Muscle layer of colon (tissue), 2 donors: ENCODE measurements at regions not wholly inside any gene's neighbourhood (a gene's known extent, or its start where the extent isn't known, plus 50 kb on each side); places are given as distances from the start of the nearest gene placed in this dataset.

ENCODE experiments used
- H3K27ac ChIP-seq: one replicate; pipeline ENCODE4 v1.7.0; 2013; ENCODE audit warnings: low read depth, mild to moderate bottlenecking, low read length, moderate library complexity
- H3K27me3 ChIP-seq, 2 donors: one replicate each; pipeline ENCODE4 v1.7.0; 2013; ENCODE audit warnings: low read length in 2 of 2, mild to moderate bottlenecking in 2 of 2; ENCODE audit not compliant: insufficient read depth in 2 of 2, control insufficient read depth in 1 of 2
- H3K36me3 ChIP-seq: one replicate; pipeline ENCODE4 v1.7.0; 2013; ENCODE audit warnings: mild to moderate bottlenecking, low read length; ENCODE audit not compliant: insufficient read depth
- H3K4me1 ChIP-seq: one replicate; pipeline ENCODE4 v1.7.0; 2013; ENCODE audit warnings: mild to moderate bottlenecking, low read length; ENCODE audit not compliant: insufficient read depth
- H3K4me3 ChIP-seq, 2 donors: one replicate each; pipeline ENCODE4 v1.7.0; 2013; ENCODE audit warnings: low read length in 2 of 2, low read depth in 1 of 2, mild to moderate bottlenecking in 1 of 2, moderate library complexity in 1 of 2
- H3K9ac ChIP-seq: one replicate; pipeline ENCODE4 v1.7.0; 2013; ENCODE audit warnings: low read length
- H3K9me3 ChIP-seq: one replicate; pipeline ENCODE4 v1.7.0; 2013; ENCODE audit warnings: mild to moderate bottlenecking, low read length
- donor health status: abdominal sarcoma.
- donor health status: Adenocarcinoma of cecum.

DNA sequence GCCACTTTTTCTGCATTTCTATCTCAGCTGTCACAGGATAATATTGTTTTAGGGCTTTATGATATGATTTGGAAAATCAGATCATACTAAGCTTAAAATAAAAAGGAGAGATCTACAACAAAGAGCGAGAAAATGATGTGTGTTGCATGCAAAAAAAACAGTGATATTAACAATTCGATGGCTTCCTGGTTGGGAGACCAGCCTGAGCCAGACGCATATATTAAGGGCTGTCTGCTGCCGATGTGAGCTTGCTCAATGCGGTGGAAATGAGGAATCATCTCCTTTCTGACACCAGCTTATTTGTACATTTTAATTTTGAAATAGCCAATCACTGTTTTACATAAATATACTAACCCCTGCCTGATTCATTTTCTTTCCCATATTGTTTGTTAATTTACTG lies 862.6 kb downstream of the USP25 start:
- no peaks in the 10 kb centered on the region for H3K27me3 ChIP-seq
- H3K4me1 ChIP-seq, result peaks cover under 1% of the 10 kb centered on the region
- H3K4me3 ChIP-seq, result no peak overlapping the region
- no peaks in the 10 kb centered on the region for H3K36me3 ChIP-seq
- no peak overlapping the region for H3K27ac ChIP-seq
- no peaks in the 10 kb centered on the region for H3K9me3 ChIP-seq
- H3K9ac ChIP-seq, result no peak overlapping the region

DNA sequence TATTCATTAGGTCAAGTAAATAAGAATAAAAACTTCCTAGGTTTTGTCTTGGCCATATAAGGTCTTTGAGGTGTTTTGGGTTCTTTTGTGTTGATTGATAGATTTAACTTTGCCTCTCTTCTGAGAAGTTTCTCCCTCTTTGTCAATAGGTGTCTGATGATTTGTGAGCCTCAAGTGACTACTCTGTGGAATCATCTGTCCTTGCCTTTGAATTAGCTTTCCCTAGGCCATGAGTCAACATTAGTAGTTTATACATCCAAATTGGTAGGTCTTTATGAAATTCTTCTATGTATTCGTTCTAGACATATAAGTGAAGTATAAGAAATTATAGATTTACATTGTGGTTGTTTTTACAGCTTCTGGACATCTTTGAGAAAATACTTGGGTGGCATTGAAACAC lies 864.4 kb downstream of the USP25 start:
- no peak overlapping the region for H3K27ac ChIP-seq
- no peak overlapping the region for H3K4me3 ChIP-seq
- no peaks in the 10 kb centered on the region for H3K27me3 ChIP-seq
- H3K4me1 ChIP-seq, result no peaks in the 10 kb centered on the region
- no peaks in the 10 kb centered on the region for H3K9me3 ChIP-seq
- no peak overlapping the region for H3K9ac ChIP-seq
- no peaks in the 10 kb centered on the region for H3K36me3 ChIP-seq

DNA sequence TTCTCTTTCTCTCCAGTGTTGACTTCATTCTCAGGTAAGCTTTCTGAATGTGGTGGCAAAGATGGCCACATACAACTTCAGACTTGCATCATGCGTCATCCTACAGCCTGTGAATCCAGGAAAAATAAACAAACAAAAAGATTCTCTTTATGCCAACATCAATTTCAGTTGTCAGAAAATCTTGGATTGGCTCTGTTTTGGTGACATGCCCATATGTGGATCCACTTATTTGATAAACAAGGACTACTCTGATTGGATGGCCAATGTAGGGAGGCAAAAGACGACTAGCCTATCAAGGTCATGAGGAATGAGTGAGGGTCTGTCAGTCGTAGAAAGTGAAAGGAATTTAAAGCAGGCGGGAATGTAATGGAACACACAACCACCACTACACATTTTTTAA lies 866.6 kb downstream of the USP25 start:
- Histone ChIP-seq H3K36me3 (no peaks in the 10 kb centered on the region), H3K27me3 (no peaks in the 10 kb centered on the region), H3K27ac (no peak overlapping the region), H3K4me3 (no peak overlapping the region), H3K9ac (no peak overlapping the region), H3K9me3 (no peaks in the 10 kb centered on the region), H3K4me1 (no peaks in the 10 kb centered on the region)

DNA sequence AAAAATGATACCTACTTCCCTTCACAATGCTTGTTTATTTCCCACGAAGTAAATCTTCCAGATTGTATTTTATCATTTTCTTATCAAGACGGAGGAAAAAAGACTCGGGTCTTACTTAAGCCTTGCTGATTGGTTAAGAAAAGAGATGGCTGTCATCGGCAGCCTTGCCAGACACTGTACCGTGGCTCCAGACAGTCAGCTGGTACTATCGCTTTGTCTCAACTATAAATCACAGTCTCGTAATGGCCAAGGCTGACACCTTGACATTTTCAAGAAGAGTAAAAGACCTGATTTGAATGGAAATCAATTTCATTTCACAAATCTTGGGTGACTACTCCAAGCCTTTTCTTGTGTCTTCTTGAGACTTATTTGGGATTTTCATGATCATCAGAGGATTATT lies 868.0 kb downstream of the USP25 start:
- Histone ChIP-seq H3K27me3 (no peaks in the 10 kb centered on the region), H3K4me1 (no peaks in the 10 kb centered on the region), H3K9me3 (no peaks in the 10 kb centered on the region), H3K4me3 (no peak overlapping the region), H3K27ac (no peak overlapping the region), H3K36me3 (no peaks in the 10 kb centered on the region), H3K9ac (no peak overlapping the region)

DNA sequence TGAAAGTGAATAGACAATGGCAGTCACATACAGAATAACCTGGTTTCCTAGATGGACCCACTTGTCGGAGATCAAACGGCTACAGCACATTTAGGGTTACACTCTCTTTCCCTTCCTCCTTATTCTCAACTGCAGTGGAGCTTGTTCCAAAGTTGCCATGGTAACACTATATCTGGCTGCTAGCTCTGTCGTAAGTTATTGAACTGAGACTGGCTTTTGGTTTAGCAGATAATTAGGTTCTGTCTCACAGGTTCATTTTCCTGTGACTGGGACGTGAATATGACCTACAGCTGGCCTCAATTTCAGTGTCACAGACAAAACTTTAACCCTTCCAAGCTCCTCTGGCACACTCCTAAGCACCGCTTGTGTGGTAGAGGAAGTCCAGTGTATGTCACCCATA lies 875.8 kb downstream of the USP25 start:
- H3K9me3 ChIP-seq, result no peaks in the 10 kb centered on the region
- H3K4me3 ChIP-seq, result no peak overlapping the region
- no peaks in the 10 kb centered on the region for H3K4me1 ChIP-seq
- H3K36me3 ChIP-seq, result no peaks in the 10 kb centered on the region
- H3K9ac ChIP-seq, result no peak overlapping the region
- H3K27ac ChIP-seq, result no peak overlapping the region
- no peaks in the 10 kb centered on the region for H3K27me3 ChIP-seq

DNA sequence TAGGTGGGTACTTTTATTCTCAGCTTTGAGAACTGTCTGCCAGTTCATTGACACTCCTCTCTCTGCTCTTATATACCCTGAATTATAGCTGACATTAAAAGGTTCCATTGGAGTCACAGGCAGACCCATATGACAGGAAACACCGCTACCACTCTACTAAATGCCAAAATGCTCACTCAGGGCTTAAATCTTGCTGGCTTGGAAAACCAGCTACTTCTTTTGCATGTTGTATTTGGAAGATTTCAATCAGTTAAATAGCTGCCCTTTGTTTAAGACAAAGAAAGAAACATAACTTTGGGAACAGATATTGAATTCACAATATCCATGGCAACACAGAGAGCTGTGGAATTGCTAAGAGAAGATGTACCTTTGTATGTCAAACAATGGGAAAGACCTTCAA lies 876.5 kb downstream of the USP25 start:
- Histone ChIP-seq H3K36me3 (no peaks in the 10 kb centered on the region), H3K27ac (no peak overlapping the region), H3K4me3 (no peak overlapping the region), H3K4me1 (no peaks in the 10 kb centered on the region), H3K9me3 (no peaks in the 10 kb centered on the region), H3K27me3 (no peaks in the 10 kb centered on the region), H3K9ac (no peak overlapping the region)

DNA sequence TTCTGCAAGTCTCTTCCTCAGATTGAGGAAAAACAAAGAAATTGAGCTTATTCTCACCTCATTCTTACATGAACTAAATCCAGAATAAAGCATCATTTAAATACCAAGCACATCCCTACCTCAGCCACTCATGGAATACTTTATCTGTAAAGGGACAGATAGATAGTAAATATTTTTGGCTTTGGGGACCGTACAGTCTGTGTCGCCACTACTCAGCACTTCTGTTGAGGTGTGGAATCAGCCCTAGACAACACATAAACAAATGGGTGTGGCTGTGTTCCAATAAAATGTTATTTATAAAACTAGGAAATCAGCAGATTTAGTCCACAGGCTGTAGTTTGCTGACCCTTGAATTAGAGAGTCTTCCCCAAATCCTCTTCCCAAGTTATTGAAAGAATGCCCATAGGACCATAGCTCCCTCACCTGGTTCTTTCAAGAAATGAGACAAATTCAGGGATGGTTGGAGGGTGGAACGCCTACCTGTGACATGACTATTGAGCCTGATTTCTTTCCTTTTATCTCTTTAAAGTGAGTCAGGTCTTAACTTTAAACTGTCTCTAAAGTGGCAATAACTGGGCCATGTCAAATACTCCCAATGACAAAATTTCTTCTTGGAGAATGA lies 878.5 kb downstream of the USP25 start:
- H3K36me3 ChIP-seq, result no peaks in the 10 kb centered on the region
- no peak overlapping the region for H3K27ac ChIP-seq
- H3K9ac ChIP-seq, result no peak overlapping the region
- H3K4me1 ChIP-seq, result no peaks in the 10 kb centered on the region
- H3K27me3 ChIP-seq, result no peaks in the 10 kb centered on the region
- no peak overlapping the region for H3K4me3 ChIP-seq
- no peaks in the 10 kb centered on the region for H3K9me3 ChIP-seq

DNA sequence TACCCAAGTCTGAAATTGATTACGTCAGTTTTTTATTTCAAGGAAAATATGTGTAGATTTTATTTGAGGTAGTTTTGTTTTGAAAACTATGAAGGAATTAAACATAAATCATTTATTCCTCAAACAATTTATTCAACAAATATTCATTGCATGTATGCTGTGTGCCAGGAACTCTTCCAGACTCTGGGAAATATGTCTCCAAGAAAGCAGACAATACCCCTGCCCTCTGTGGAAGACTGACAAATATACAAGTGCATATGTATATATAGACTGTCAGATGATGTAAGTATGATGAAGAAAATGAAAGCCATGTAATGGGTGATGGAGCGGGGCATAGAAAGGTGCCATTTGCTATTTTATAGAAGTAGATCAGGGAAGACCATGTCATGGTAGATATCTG lies 889.5 kb downstream of the USP25 start:
- Histone ChIP-seq H3K9me3 (no peaks in the 10 kb centered on the region), H3K36me3 (no peaks in the 10 kb centered on the region), H3K4me1 (no peaks in the 10 kb centered on the region), H3K27me3 (no peaks in the 10 kb centered on the region), H3K27ac (no peak overlapping the region), H3K9ac (no peak overlapping the region), H3K4me3 (no peak overlapping the region)

DNA sequence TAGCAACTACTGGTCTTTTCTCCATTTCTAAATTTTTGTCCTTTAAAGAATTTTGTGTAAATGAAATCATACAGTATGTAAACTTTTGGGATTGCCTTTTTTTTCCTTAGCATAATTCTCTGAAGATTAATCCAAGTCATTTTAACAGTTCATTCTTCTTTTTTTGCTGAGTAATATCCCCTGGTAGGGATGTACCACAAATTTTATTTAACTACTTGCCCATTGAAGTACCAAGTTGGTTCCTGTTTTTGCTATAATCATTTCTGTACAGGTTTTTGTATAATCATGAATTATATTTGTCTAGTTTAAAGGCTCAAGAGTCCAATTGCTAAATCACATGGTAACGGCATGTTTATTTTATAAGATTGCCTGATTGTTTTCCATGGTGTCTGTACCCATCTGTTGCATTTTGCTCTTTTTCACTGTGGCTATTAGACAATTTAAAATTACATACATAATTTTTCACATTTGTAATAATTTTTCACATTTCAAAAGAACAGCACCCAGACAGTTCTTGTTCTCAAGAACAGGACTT lies 891.1 kb downstream of the USP25 start:
- H3K9ac ChIP-seq, result no peak overlapping the region
- no peaks in the 10 kb centered on the region for H3K27me3 ChIP-seq
- H3K27ac ChIP-seq, result no peak overlapping the region
- no peaks in the 10 kb centered on the region for H3K4me1 ChIP-seq
- H3K9me3 ChIP-seq, result no peaks in the 10 kb centered on the region
- no peak overlapping the region for H3K4me3 ChIP-seq
- H3K36me3 ChIP-seq, result no peaks in the 10 kb centered on the region

DNA sequence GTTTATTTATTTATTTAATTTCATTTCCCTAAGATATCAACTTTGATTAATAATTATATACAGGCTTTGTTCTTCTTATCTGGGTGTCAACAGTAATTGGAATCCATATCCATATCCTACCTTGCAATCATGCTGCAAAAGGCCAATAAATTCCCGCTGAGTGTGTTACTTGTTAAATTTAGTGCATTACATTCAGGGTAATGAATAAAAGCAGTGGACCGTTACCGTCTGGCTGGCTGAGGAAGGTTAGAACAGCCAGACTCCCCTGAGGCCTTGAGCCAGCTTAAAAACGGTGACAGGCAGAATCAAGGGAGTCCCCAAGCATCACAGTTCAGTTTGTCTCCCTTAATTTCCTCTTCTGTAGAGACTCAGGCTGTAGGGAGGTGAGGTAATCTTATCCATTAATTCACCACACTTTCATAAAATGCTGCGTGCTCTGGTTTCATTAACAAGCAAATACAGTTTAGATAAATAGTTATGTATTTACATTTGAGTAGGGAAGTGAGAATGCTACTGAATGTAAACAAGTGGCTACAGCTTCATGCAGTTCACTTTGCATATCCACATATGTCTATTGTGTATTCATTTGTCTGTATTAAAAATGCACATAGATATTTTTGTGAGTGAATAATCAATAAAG lies 888.2 kb upstream of the CXADR start:
- H3K9ac ChIP-seq, result no peak overlapping the region
- H3K27me3 ChIP-seq, result no peaks in the 10 kb centered on the region
- H3K36me3 ChIP-seq, result no peaks in the 10 kb centered on the region
- H3K27ac ChIP-seq, result no peak overlapping the region
- no peaks in the 10 kb centered on the region for H3K4me1 ChIP-seq
- no peak overlapping the region for H3K4me3 ChIP-seq
- no peaks in the 10 kb centered on the region for H3K9me3 ChIP-seq

DNA sequence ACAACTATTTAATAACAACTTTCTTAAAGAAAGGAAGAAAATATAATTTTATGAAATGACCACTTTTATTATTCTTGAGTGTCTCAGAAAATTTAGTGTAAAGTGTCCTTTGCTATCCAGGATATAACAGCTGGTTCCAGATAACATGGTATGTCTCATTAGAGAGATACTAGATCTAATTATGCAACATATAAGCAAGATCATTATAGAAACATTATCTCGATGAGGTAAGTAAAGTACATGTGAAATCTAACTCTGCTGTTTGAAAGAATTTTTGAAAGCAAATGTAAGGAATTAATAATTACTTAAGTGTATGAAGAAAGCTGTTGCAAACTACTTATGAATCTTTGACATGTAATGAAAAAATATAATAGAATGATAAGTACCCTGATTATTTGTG lies 887.4 kb upstream of the CXADR start:
- H3K4me1 ChIP-seq, result no peaks in the 10 kb centered on the region
- H3K4me3 ChIP-seq, result no peak overlapping the region
- no peak overlapping the region for H3K9ac ChIP-seq
- H3K9me3 ChIP-seq, result no peaks in the 10 kb centered on the region
- no peaks in the 10 kb centered on the region for H3K27me3 ChIP-seq
- no peaks in the 10 kb centered on the region for H3K36me3 ChIP-seq
- H3K27ac ChIP-seq, result no peak overlapping the region

DNA sequence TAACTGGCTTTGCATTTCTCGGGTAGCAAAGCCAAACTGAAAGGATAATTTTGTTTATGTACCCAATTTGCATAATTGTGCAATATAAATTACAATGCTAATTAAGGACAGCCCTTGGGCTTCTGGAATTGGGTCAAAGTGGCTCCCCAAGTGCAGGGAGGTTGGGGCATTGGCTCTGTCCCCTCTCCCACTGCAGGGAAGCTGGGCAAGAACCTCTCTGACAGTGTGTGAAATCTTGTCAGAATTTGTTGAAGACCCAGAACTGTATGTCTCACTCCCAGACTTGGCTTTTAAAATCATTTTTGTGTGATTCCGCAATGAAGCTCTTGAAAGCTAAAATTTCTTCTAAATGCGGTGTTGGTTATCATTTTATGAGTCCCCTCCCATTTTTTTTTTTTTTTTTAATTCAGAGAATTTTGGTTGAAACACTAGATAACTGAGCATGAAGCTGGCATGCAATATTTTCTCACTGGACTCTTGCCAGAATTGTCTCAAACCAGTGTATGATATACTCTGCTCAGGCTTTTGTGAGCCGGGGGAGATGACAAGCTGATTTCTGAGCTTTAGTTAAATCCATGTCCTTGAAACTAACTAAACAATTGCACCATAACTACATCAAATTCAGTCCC lies 878.9 kb upstream of the CXADR start:
- H3K4me1 ChIP-seq, result no peaks in the 10 kb centered on the region
- no peak overlapping the region for H3K9ac ChIP-seq
- no peaks in the 10 kb centered on the region for H3K36me3 ChIP-seq
- H3K9me3 ChIP-seq, result no peaks in the 10 kb centered on the region
- no peak overlapping the region for H3K4me3 ChIP-seq
- no peaks in the 10 kb centered on the region for H3K27me3 ChIP-seq
- no peak overlapping the region for H3K27ac ChIP-seq
